ENCODE measurements at regions not wholly inside any gene's neighbourhood (a gene's known extent, or its start where the extent isn't known, plus 50 kb on each side); places are given as distances from the start of the nearest gene placed in this dataset.
A peak's percentile ranks its signal among the peaks of the same experiment; 100 is the strongest.

- no peak for DNase-seq (ENCODE audit: low spot score)
Observed at GRCh38 chr15:39183164-39183881, 397.6 kb upstream of the THBS1 start.

- no peak for DNase-seq (ENCODE audit: low spot score)
Observed at GRCh38 chr15:39184701-39185390, 396.0 kb upstream of the THBS1 start.

DNA sequence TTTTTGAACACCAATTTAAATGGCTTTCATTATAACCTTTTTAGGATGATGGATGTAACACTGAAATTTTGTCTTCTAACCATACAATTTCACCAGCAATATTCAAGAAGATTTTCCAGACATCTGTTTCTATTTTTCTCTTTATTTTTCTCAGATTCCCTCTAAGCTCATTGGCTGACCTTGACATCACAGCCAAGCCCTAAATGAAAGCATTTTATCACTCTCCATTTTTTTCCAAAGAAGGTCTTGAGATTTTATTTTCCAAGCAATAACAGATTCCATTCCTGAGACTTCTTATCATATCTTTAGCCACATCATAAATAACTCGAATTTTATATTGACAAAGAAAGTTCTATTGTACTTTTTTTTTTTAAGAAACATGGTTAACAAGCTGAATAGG lies 392.6 kb upstream of the THBS1 start:
- no peak for DNase-seq (ENCODE audit: low spot score)

DNA sequence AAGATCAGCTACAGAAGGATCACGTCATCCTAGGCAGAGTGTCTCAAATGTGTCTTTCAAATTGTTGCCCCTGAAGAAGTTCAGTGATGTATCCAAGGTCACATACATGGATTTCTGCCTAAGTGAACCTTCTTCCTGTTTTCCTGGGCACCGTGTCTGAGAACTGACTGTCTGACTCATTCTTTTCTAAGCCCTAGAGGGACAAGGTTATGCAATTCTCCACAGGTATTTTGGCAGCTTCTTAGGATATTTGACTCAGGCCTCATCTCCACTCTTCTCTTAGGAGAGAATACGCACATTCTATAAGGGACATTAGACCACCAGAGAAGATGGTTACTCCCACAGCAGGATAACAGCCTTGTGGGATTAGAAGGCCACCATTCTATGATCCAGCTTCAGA lies 391.9 kb upstream of the THBS1 start:
- peak; percentile 55 for DNase-seq (ENCODE audit: low spot score)

DNA sequence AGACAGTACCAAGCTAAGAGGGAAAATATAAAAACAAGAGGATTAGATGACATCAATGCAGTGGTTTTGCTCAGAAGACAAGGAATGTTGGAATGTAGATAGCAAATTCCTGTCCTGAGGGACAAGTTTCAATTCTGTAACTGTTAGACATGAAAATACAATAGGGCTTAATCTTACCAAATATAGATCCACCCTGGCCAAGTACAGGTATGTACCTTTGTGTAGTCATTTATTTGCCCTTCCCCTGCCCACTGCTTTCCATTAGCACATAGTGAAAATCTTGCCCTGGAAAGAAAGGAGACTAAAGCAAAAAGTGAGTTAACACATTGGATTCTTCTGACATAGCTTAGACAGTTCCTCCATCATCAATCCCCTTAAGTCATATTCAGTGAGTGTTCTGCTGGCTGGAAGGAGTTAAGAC lies 389.0 kb upstream of the THBS1 start:
- DNase-seq (ENCODE audit: low spot score), result no peak

- DNase-seq (ENCODE audit: low spot score), result no peak
Observed at GRCh38 chr15:39192351-39192750, 388.5 kb upstream of the THBS1 start.

- DNase-seq (ENCODE audit: low spot score), result no peak
Observed at GRCh38 chr15:39192979-39193560, 387.8 kb upstream of the THBS1 start.

DNA sequence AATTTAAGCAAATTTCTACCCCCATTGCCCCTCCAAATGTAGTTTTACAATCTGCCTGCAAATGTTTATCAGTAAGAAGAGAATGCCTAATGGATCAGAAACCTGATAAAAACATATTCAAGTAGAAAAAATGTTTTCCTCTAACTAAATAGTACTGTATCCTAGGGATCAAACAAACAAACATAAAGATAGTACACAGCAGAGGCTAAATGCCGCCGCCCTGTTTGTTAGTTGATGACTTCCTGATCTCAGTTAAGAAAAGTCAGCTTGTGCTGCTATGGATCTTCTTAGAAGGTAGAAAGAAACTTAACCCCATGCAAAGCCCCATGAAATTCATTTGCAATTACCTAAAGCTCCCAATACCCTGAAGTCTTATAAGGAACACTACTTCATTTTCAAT lies 387.3 kb upstream of the THBS1 start:
- no peak for DNase-seq (ENCODE audit: low spot score)

DNA sequence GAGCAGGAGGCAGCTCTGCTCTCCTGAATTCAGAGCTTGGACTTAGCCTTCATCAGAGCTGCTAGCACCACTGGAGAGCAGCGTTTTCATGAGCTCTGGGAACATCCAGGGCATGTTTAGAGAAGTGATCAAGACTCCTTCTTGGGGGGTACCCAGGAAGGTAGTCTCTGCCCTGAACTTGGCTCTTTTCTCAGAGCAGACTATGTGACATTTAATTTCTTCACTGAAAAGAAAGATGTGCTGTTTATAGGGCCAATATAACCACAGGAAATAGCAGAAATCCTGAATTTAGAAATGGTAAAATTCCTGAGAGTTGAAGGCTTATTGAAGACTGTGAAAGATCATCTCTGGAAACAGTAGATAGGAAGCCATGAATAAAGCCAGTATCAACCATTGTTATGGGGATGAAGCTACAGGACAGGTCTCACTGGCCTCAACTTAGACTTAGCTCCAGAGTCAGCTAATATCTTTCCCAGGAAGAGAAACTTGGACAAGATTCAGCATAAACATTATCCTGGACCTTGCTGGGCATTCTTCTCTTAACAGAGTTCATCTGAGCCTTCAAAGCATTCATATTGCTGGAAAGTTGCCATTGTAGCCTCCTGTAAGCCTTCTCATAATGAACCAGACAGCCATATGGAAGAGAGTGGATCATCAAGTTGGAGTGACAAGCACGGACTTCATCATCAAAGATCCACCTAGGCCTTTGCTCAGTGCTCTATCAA lies 386.6 kb upstream of the THBS1 start:
- no peak for DNase-seq (ENCODE audit: low spot score)

- peak; percentile 84 for DNase-seq (ENCODE audit: low spot score)
Observed at GRCh38 chr15:39195961-39196486, 384.9 kb upstream of the THBS1 start.

GRCh38 chr15:39198044-39199000 lies 382.6 kb upstream of the THBS1 start:
- DNase-seq (ENCODE audit: low spot score), result no peak

GRCh38 chr15:39199076-39199475 lies 381.8 kb upstream of the THBS1 start:
- DNase-seq (ENCODE audit: low spot score), result no peak

GRCh38 chr15:39200586-39200985 lies 380.3 kb upstream of the THBS1 start:
- DNase-seq (ENCODE audit: low spot score), result no peak

DNA sequence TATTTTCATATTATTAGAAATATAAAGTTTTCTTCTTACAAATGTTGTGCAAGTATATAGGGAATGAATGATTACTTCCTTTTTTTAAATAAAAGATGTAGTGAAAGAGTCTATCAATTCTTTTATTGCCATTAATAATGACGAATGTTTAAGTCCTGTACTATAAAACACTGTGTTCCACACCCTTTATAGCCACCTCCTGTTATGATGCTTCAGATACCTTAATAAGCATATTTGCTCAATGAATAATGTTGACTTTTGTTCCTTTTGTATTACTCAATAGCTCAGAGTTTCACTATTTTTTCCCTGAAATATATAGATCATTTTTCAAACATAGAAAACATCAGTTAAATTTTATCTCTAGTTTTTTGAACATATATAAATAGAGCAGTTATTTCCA lies 378.2 kb upstream of the THBS1 start:
- no peak for DNase-seq (ENCODE audit: low spot score)

DNA sequence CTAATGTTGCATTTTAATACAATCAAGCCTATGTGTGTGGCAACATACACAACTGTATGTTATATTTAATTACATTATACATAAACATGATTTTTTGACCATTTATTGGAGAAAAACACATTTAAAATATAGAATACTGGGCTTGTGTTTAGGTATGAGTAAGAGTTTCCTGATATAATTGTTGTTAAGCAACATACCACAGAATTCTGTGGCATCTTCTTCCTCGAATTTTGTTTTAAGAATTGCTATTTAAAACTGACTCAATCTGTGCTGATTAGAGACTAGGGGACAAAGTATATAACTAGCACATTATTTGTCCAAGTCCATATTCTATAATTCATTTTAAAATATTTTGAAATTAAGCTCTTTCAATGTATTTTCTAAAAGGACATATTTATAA lies 376.8 kb upstream of the THBS1 start:
- DNase-seq (ENCODE audit: low spot score), result no peak

DNA sequence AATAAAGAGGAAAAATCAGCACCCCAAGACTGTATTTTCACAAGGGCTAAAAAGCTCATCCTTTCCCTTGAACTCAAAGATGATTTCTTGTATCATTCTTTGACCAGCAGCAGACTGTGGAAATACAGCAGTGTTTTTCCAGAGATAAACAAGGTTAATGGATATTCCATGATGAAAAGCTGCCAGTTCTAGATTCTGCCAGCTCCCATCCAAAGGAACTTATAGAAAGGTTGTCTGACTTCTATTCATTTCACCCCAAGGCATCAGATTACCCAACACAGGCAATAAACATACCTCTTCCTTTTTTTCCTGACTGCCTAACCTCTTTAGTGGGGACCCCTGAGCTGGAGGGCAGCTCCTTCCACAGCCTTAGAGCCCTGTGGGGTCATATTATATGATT lies 375.8 kb upstream of the THBS1 start:
- no peak for DNase-seq (ENCODE audit: low spot score)

- DNase-seq (ENCODE audit: low spot score), result no peak
Observed at GRCh38 chr15:39205506-39206371, 375.1 kb upstream of the THBS1 start.

- DNase-seq (ENCODE audit: low spot score), result no peak
Observed at GRCh38 chr15:39207532-39208115, 373.3 kb upstream of the THBS1 start.

GRCh38 chr15:39208187-39208586 lies 372.7 kb upstream of the THBS1 start:
- DNase-seq (ENCODE audit: low spot score), result no peak

Measured in AG20443 (cell line).